Nephron progenitor cell (in vitro differentiated cells): ENCODE measurements at regions not wholly inside any gene's neighbourhood (a gene's known extent, or its start where the extent isn't known, plus 50 kb on each side); places are given as distances from the start of the nearest gene placed in this dataset.

Experiments
- DNase-seq: peaks from one replicate; pipeline ENCODE4 v3.0.0; 2021
- H3K27ac Mint-ChIP-seq: 2 replicates; pipeline ENCODE4 v1.8.0; 2021; ENCODE audit warnings: mild to moderate bottlenecking, moderate library complexity, mixed read lengths
- H3K27me3 Mint-ChIP-seq: 2 replicates; pipeline ENCODE4 v1.8.0; 2021; ENCODE audit warnings: mild to moderate bottlenecking, low read depth, mixed read lengths; ENCODE audit not compliant: poor library complexity
- H3K36me3 Mint-ChIP-seq: 2 replicates; pipeline ENCODE4 v1.8.0; 2021; ENCODE audit warnings: low read depth, mixed read lengths
- H3K4me1 Mint-ChIP-seq: 2 replicates; pipeline ENCODE4 v1.8.0; 2021; ENCODE audit warnings: mixed read lengths
- H3K4me3 Mint-ChIP-seq: 2 replicates; pipeline ENCODE4 v1.8.0; 2021; ENCODE audit warnings: mild to moderate bottlenecking, moderate library complexity, mixed read lengths
- H3K9me3 Mint-ChIP-seq: 2 replicates; pipeline ENCODE4 v1.8.0; 2021; ENCODE audit warnings: mild to moderate bottlenecking, moderate library complexity, mixed read lengths
- CTCF ChIP-seq: fragments of 200-600 bp; sonication (generic); IDR thresholded peaks from 2 replicates; pipeline ENCODE4 v1.5.0; 2021; ENCODE audit warnings: antibody characterized with exemption

GRCh38 chr3:14335774-14336748 lies 66.3 kb upstream of the SLC6A6 start:
- no peak for DNase-seq
- no peaks in the 10 kb centered on the region for H3K36me3 Mint-ChIP-seq
- no peak overlapping the region for H3K27ac Mint-ChIP-seq
- H3K27me3 Mint-ChIP-seq = peaks cover 34% of the 10 kb centered on the region
- H3K4me1 Mint-ChIP-seq = peaks cover 11% of the 10 kb centered on the region
- no peaks in the 10 kb centered on the region for H3K9me3 Mint-ChIP-seq
- H3K4me3 Mint-ChIP-seq = no peak overlapping the region
- no peak for TF ChIP-seq CTCF

DNA sequence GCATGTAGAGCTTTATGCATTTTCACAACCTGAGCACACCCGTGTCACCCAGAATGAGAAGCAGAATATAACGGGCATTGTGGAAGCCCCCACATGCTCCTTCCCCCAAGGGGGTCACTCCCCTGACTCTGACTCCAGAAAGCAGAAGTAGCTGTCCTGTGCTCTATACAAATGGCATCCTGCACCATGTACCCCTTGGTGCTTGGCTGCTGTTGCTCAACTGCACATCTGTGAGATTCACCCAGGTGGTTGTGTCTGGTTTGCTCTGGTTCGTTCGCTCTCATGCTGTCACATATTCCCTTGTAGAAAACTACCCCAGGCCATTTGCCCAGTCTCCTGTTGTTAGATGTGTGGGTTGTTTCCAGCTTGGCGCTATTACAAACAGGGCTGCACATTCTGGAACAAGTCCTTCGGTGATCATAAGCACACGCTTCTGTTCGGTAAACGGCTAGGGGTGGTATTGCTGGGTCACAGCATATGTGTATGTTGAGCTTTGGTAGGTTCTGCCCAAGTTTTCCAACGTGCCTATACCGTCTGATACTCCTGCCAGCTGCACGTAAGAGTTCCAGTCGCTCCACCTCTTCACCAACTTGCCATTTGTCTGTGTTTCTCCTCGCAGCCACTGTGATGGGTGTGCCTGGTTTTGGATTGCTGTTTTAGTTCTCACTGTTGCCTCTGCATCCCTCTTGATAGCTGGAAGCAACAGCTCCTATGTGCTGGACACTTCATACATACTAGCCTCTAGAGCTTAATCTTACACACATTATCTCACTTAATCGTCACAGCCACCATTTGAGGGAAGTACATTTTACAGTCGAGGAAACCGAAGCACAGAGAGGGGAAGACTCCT lies 65.4 kb upstream of the SLC6A6 start:
- DNase-seq = no peak
- Mint-ChIP-seq H3K27me3 (peaks cover 38% of the 10 kb centered on the region), H3K36me3 (no peaks in the 10 kb centered on the region), H3K9me3 (no peaks in the 10 kb centered on the region), H3K4me3 (no peak overlapping the region), H3K27ac (no peak overlapping the region), H3K4me1 (peaks cover 20% of the 10 kb centered on the region)
- no peak for TF ChIP-seq CTCF

- H3K36me3 Mint-ChIP-seq = no peaks in the 10 kb centered on the region
- H3K4me1 Mint-ChIP-seq = peaks cover 22% of the 10 kb centered on the region
- H3K27me3 Mint-ChIP-seq = peaks cover 34% of the 10 kb centered on the region
- H3K27ac Mint-ChIP-seq = no peak overlapping the region
- no peak for TF ChIP-seq CTCF
- no peak overlapping the region for H3K4me3 Mint-ChIP-seq
- DNase-seq = no peak
- H3K9me3 Mint-ChIP-seq = no peaks in the 10 kb centered on the region
Observed at GRCh38 chr3:14337828-14338227, 64.6 kb upstream of the SLC6A6 start.

DNA sequence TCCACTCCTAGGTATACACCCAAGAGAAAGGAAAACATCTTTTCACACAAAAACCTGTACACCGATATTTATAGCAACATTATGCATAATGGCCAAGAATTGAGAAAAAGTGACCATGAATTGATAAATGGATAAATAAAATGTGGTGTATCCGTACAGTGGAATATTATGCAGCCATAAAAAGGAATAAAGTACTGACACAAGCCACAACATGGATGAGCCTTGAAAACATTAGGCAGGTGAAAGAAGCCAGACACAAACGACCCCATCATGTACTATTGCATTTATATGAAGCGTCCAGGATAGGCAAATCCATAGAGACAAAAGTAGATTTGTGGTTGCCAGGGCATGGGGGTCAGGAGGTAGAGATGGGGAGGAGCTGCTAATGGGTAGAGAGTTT lies 64.2 kb upstream of the SLC6A6 start:
- no peak for DNase-seq
- no peaks in the 10 kb centered on the region for H3K36me3 Mint-ChIP-seq
- H3K4me1 Mint-ChIP-seq = peaks cover 22% of the 10 kb centered on the region
- no peaks in the 10 kb centered on the region for H3K9me3 Mint-ChIP-seq
- H3K27me3 Mint-ChIP-seq = peaks cover 32% of the 10 kb centered on the region
- no peak overlapping the region for H3K27ac Mint-ChIP-seq
- no peak for TF ChIP-seq CTCF
- no peak overlapping the region for H3K4me3 Mint-ChIP-seq

DNA sequence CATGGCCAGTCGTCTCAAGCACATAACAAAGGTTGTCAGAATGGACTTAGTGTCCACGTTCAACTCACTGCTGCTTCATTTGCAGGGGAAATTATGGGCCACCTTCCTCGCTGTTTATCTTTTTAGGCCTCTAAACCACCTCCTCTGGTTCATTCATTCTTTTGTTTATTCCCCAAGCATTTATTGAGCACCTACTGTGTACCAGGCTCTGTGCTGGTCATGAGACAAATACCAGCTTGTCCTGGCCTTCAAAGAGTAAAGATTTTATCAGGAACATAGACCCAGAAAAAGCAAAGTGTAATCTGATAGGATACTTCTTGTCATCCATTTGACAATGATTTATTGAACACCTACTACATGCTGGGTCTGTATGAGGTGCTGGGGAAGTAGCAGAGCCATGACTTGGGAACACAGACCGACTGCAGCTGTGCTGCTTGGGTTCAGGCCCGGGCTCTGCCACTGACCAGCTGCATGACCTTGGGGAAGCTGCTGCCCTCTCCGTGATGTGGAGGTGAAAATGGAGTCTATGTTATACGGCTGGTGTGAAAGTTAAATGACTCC lies 63.4 kb upstream of the SLC6A6 start:
- Mint-ChIP-seq H3K4me1 (peaks cover 29% of the 10 kb centered on the region), H3K9me3 (no peaks in the 10 kb centered on the region), H3K27ac (no peak overlapping the region), H3K4me3 (no peak overlapping the region), H3K27me3 (peaks cover 35% of the 10 kb centered on the region), H3K36me3 (no peaks in the 10 kb centered on the region)
- DNase-seq = no peak
- no peak for TF ChIP-seq CTCF
